SK-N-SH (cell line): ENCODE measurements at regions not wholly inside any gene's neighbourhood (a gene's known extent, or its start where the extent isn't known, plus 50 kb on each side); places are given as distances from the start of the nearest gene placed in this dataset.

ENCODE experiments used
- EP300 ChIP-seq, 2 experiments: IDR thresholded peaks; 2 replicates each; pipeline versions ENCODE4 v1.4.0 to v1.6.1; 2012; ENCODE audit warnings: borderline replicate concordance in 1 of 2, low read depth in 1 of 2, low read length in 1 of 2
- EZH2phosphoT487 ChIP-seq: fragments of 200-600 bp; sonication (generic); IDR thresholded peaks from 2 replicates; pipeline ENCODE4 v1.6.1; 2017; ENCODE audit warnings: low read depth, mixed run types, mild to moderate bottlenecking, antibody characterized with exemption, moderate library complexity, borderline replicate concordance
- GABPA ChIP-seq: IDR thresholded peaks from 2 replicates; pipeline ENCODE4 v1.4.0; 2012; ENCODE audit warnings: low read depth, mild to moderate bottlenecking
- JUND ChIP-seq: IDR thresholded peaks from 2 replicates; pipeline ENCODE4 v1.4.0; 2012
- MXI1 ChIP-seq: IDR thresholded peaks from 2 replicates; pipeline ENCODE4 v1.6.1; 2012; ENCODE audit warnings: mild to moderate bottlenecking, low read depth, low read length, improper control_type of control experiment
- RAD21 ChIP-seq: IDR thresholded peaks from 2 replicates; pipeline ENCODE4 v1.6.1; 2012; ENCODE audit warnings: mild to moderate bottlenecking, low read length
- TAF1 ChIP-seq: IDR thresholded peaks from 2 replicates; pipeline ENCODE4 v1.6.1; 2012; ENCODE audit warnings: low read depth, mild to moderate bottlenecking, low read length, moderate library complexity, borderline replicate concordance
- TF ChIP-seq, protein P1 (sequence below): fragments of 200-600 bp; sonication (generic); IDR thresholded peaks from 2 replicates; pipeline ENCODE4 v1.6.1; 2017; ENCODE audit warnings: antibody characterized with exemption, mild to moderate bottlenecking, moderate library complexity

DNA sequence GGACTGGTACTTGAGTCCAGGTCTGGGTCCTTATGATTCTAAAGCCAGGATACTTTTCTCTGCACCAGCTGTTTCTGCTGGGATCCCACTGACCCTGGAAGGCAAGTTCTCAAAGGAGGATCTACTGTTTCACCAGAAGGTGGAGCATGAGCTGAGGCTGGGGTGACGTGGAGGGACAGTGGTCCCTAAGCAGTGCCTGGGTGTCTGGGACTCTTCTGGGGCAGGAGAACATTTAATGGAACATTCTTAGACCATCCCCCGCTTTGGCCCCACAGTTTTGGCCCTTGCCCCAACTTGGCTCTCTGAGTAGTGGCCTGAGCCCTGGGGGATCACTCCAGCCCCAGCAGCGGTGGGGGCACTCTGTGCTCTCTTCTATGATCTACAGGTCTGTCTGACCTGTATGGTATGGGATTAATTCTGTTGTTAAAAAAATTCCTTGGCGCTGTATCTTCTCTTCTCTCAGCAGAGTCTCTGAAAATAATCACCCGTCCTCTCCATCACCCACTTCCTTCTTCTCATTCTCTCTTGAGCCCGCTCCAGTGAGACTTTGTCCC lies 60.3 kb upstream of the CSF3R start:
- TF ChIP-seq GABPA (no peak), EP300 (IDR thresholded peaks at IDR 0.05; ENCODE audit: borderline replicate concordance in 1 of 2, low read depth in 1 of 2, low read length in 1 of 2) (no peak), MXI1 (no peak), RAD21 (no peak), EZH2phosphoT487 (no peak), JUND (no peak), TAF1 (no peak)
- TF ChIP-seq, protein P1, sequence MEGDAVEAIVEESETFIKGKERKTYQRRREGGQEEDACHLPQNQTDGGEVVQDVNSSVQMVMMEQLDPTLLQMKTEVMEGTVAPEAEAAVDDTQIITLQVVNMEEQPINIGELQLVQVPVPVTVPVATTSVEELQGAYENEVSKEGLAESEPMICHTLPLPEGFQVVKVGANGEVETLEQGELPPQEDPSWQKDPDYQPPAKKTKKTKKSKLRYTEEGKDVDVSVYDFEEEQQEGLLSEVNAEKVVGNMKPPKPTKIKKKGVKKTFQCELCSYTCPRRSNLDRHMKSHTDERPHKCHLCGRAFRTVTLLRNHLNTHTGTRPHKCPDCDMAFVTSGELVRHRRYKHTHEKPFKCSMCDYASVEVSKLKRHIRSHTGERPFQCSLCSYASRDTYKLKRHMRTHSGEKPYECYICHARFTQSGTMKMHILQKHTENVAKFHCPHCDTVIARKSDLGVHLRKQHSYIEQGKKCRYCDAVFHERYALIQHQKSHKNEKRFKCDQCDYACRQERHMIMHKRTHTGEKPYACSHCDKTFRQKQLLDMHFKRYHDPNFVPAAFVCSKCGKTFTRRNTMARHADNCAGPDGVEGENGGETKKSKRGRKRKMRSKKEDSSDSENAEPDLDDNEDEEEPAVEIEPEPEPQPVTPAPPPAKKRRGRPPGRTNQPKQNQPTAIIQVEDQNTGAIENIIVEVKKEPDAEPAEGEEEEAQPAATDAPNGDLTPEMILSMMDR = 0 out of 2 replicates have a peak, but pooled peaks have one; percentile 22
